Stimulated activated CD4-positive, alpha-beta T cell treated with anti-CD3 and anti-CD28 coated beads, Interleukin-15, amount 100 ng/mL, for 24 hours (primary cell): ENCODE measurements at regions not wholly inside any gene's neighbourhood (a gene's known extent, or its start where the extent isn't known, plus 50 kb on each side); places are given as distances from the start of the nearest gene placed in this dataset.

ENCODE experiments used
- DNase-seq: peaks from one replicate; pipeline ENCODE4 v3.0.0-alpha.2; 2020

GRCh38 chr16:64892835-64893785 lies 228.8 kb downstream of the CDH11 start:
- DNase-seq: no peak

- no peak for DNase-seq
These were observed 232.4 kb downstream of the CDH11 start for GRCh38 chr16:64889446-64889845.

GRCh38 chr16:64887651-64888050 lies 234.2 kb downstream of the CDH11 start:
- DNase-seq: no peak

- no peak for DNase-seq
These were observed 239.6 kb downstream of the CDH11 start for GRCh38 chr16:64882078-64882784.

GRCh38 chr16:64880994-64881393 lies 240.9 kb downstream of the CDH11 start:
- DNase-seq: no peak

GRCh38 chr16:64880006-64880405 lies 241.9 kb downstream of the CDH11 start:
- no peak for DNase-seq

- DNase-seq: no peak
These were observed 242.9 kb downstream of the CDH11 start for GRCh38 chr16:64878940-64879339.

GRCh38 chr16:64872101-64872500 lies 249.8 kb downstream of the CDH11 start:
- DNase-seq: no peak

- no peak for DNase-seq
These were observed 251.0 kb downstream of the CDH11 start for GRCh38 chr16:64870859-64871258.

- DNase-seq: no peak
These were observed 252.1 kb downstream of the CDH11 start for GRCh38 chr16:64869781-64870180.

GRCh38 chr16:64866021-64866420 lies 255.8 kb downstream of the CDH11 start:
- DNase-seq: no peak

- no peak for DNase-seq
These were observed 256.7 kb downstream of the CDH11 start for GRCh38 chr16:64865069-64865696.

GRCh38 chr16:64864232-64864809 lies 257.5 kb downstream of the CDH11 start:
- DNase-seq: no peak

- no peak for DNase-seq
These were observed 263.8 kb downstream of the CDH11 start for GRCh38 chr16:64858076-64858475.

GRCh38 chr16:64857411-64857810 lies 264.5 kb downstream of the CDH11 start:
- DNase-seq: no peak

GRCh38 chr16:64853551-64853950 lies 268.3 kb downstream of the CDH11 start:
- no peak for DNase-seq

- DNase-seq: no peak
These were observed 274.9 kb downstream of the CDH11 start for GRCh38 chr16:64846966-64847365.

GRCh38 chr16:64845071-64845470 lies 276.8 kb downstream of the CDH11 start:
- DNase-seq: no peak

- DNase-seq: no peak
These were observed 280.4 kb downstream of the CDH11 start for GRCh38 chr16:64841482-64841881.

GRCh38 chr16:64841071-64841470 lies 280.8 kb downstream of the CDH11 start:
- DNase-seq: no peak

GRCh38 chr16:64830653-64831052 lies 291.2 kb downstream of the CDH11 start:
- no peak for DNase-seq

GRCh38 chr16:64829678-64830077 lies 292.2 kb downstream of the CDH11 start:
- no peak for DNase-seq

GRCh38 chr16:64826374-64826773 lies 295.5 kb downstream of the CDH11 start:
- no peak for DNase-seq
